K562 (cell line): ENCODE measurements at regions not wholly inside any gene's neighbourhood (a gene's known extent, or its start where the extent isn't known, plus 50 kb on each side); places are given as distances from the start of the nearest gene placed in this dataset.

Experiments
- CTCF ChIP-seq, 3 experiments: IDR thresholded peaks in 2 of 3; conservative IDR thresholded peaks in 1 of 3; 2 replicates each; pipeline ENCODE4 v1.5.1; 2011 to 2012; ENCODE audit warnings: low read length in 3 of 3, mild to moderate bottlenecking in 3 of 3, control low read depth in 2 of 3, improper control_type of control experiment in 1 of 3, inconsistent platforms in 1 of 3, low read depth in 1 of 3, mixed read lengths in 1 of 3, moderate library complexity in 1 of 3; ENCODE audit not compliant: insufficient read depth in 2 of 3
- JUN ChIP-seq, 2 experiments: sonication (generic) in 1 of 2; formaldehyde crosslinking in 1 of 2; IDR thresholded peaks; 2 replicates each; pipeline versions ENCODE4 v1.6.1 to v1.8.0; 2012 to 2022; ENCODE audit warnings: borderline replicate concordance in 2 of 2, mild to moderate bottlenecking in 2 of 2, improper control_type of control experiment in 1 of 2, low read depth in 1 of 2, low read length in 1 of 2, missing genetic modification reagents in 1 of 2
- MAZ ChIP-seq, 2 experiments: fragments of 450-650 bp in 1 of 2; sonication (generic) in 1 of 2; formaldehyde crosslinking; IDR thresholded peaks in 1 of 2; conservative IDR thresholded peaks in 1 of 2; 2 replicates each; pipeline versions ENCODE4 v1.4.0 to v1.5.0; 2020; ENCODE audit warnings: mild to moderate bottlenecking in 1 of 2, missing genetic modification reagents in 1 of 2
- MECOM ChIP-seq: fragments of 250-450 bp; sonication (Bioruptor Pico); IDR thresholded peaks from 2 replicates; pipeline ENCODE4 v1.8.0; 2022; ENCODE audit warnings: inconsistent platforms
- MEIS2 ChIP-seq: fragments of 450-650 bp; IDR thresholded peaks from 2 replicates; pipeline ENCODE4 v1.6.1; 2014; ENCODE audit warnings: mild to moderate bottlenecking; ENCODE audit not compliant: partially characterized antibody
- POLR2A ChIP-seq: fragments of 450-650 bp; conservative IDR thresholded peaks from 2 replicates; pipeline ENCODE4 v1.6.1; 2016
- POLR2G ChIP-seq: fragments of 200-400 bp; formaldehyde crosslinking; IDR thresholded peaks from 2 replicates; pipeline ENCODE4 v1.6.1; 2017; ENCODE audit warnings: low read depth, mild to moderate bottlenecking, antibody characterized with exemption, low read length, moderate library complexity
- RAD21 ChIP-seq, 2 experiments: fragments of 250-450 bp in 1 of 2; fragments of 450-650 bp in 1 of 2; sonication (Bioruptor Pico) in 1 of 2; formaldehyde crosslinking in 1 of 2; IDR thresholded peaks in 1 of 2; conservative IDR thresholded peaks in 1 of 2; 2 replicates each; pipeline versions ENCODE4 v1.4.0 to v1.8.0; 2020 to 2022; ENCODE audit warnings: mild to moderate bottlenecking in 2 of 2, moderate library complexity in 1 of 2
- RNF2 ChIP-seq: sonication (generic); IDR thresholded peaks from 2 replicates; pipeline ENCODE4 v1.6.1; 2016
- TCFL5 ChIP-seq: fragments of 250-450 bp; sonication (Bioruptor Pico); conservative IDR thresholded peaks from 2 replicates; pipeline ENCODE4 v1.6.1; 2021; ENCODE audit warnings: mild to moderate bottlenecking, moderate library complexity, matching md5 sums
- ZNF12 ChIP-seq: sonication (generic); formaldehyde crosslinking; IDR thresholded peaks from 2 replicates; pipeline ENCODE4 v1.4.0; 2020; ENCODE audit warnings: mild to moderate bottlenecking, missing genetic modification reagents

GRCh38 chr5:124927735-124928134 is 181.3 kb upstream of the ZNF608 start:
- TF ChIP-seq POLR2G (no peak), MAZ (CRISPR knock-in tag; conservative IDR thresholded peaks at IDR 0.05 in 1 of 2, IDR thresholded peaks at IDR 0.05 in 1 of 2) (no peak), ZNF12 (CRISPR knock-in tag) (no peak), JUN (IDR thresholded peaks at IDR 0.05; ENCODE audit: borderline replicate concordance, low read depth, low read length) (no peak), JUN (CRISPR knock-in tag; IDR thresholded peaks at IDR 0.05; ENCODE audit: borderline replicate concordance) (no peak), CTCF (IDR thresholded peaks at IDR 0.05 in 2 of 3, conservative IDR thresholded peaks at IDR 0.05 in 1 of 3; ENCODE audit: insufficient read depth in 2 of 3, low read depth in 1 of 3, low read length in 3 of 3) (no peak), MECOM (CRISPR knock-in tag) (no peak), RNF2 (no peak), TCFL5 (no peak), MEIS2 (no peak), RAD21 (CRISPR knock-in tag; conservative IDR thresholded peaks at IDR 0.05 in 1 of 2, IDR thresholded peaks at IDR 0.05 in 1 of 2) (no peak), POLR2A (no peak)
